GM19023 (cell line): ENCODE measurements at regions not wholly inside any gene's neighbourhood (a gene's known extent, or its start where the extent isn't known, plus 50 kb on each side); places are given as distances from the start of the nearest gene placed in this dataset.
"Not testable (repeated sequence)": the region's sequence is repeated elsewhere in the genome, so short reads cannot be mapped to it uniquely, and the experiment has no call there.

ENCODE experiments used
- ATAC-seq: cut with Tn5 transposase; IDR thresholded peaks from one replicate; pipeline ENCODE4 v1.9.1; 2021; ENCODE audit warnings: mild to moderate bottlenecking, moderate library complexity; ENCODE audit not compliant: unreplicated experiment

DNA sequence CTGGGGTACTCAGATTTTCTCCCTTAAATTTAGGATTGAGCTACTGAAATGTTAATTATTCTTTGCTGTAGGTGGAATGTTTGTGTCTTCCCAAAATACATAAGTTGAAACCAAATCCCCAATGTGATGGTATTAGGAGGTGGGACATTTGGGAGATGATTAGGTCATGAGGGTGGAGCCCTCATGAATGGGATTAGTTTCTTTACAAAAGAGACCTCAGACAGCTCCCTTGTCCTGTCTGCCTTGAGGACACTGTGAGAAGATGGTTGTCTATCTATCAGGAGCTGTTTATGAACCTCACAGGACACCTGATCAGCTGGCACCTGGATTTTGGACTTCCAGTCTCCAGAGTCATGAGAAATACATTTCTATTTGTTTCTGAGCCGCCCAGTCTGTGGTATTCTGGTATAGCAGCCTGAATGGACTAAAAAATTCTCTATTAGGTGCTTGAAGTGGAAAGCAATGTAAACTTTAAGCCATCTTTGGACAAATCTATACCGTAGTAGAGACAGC, 99.2 kb upstream of the UXS1 start:
- no peak for ATAC-seq

DNA sequence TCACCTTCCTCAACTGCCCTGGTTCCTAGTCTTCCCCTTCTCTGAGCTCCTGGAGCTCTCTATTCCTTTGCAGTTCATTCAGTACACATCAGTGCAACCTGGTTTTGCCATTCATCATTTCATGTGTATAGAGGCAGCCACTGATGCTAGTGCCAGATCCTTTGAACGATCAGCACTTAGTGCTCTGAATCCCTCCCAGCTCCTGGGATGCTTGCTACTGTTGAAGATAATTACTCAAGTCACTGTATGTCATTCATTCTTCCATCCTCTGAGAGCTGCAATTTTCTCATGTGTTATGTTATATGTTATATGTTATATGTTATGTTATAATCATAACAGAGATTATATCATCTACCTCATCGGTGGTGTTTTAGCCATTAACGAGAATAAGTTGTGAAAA, 98.5 kb upstream of the UXS1 start:
- ATAC-seq = no peak

DNA sequence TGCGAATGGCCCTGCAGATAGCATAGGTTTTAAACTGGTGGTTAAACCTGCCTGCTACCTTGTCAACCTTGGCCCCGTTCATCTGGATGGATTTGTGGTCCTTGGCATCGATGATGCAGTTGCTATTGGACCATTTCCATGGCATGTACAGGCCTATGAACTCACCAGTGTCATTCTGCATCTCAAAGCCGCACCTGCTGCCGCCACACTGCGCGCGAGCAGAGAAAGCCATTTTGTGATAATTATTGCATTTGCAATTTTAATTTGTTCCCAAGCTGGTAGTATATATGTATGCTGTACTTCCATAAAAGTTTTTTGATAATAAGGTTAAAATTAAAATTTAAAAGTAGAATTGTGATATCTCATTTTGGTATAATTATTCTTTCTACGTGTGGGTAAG, 94.8 kb upstream of the UXS1 start:
- ATAC-seq = no peak

DNA sequence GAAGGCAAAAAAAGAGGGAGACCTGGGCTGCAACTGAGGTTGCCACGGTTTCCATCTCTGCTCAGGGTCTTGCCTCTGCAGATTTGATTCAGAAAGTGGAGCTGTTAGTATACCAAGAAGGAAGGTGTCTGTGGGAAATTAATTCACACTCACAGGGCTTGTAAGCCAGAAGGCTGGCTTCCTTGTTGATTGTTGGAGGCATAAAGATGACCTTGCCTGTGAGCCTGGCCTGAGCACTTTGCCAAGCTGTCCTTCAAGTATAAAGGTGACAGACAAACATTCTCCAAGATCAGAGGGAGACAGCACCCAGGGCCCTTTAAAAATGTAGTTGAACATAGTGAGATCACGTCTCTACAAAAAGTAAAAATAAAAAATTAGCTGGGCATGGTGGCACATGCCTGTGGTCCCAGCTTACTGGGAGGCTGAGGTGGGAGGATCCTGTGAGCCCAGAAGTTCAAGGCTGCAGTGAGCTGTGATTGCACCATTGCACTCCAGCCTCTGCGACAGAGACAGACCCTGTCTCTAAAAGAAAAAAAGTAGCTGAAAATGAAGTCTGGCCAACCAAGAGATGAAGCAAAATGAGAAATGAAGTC, 91.2 kb upstream of the UXS1 start:
- no peak for ATAC-seq

DNA sequence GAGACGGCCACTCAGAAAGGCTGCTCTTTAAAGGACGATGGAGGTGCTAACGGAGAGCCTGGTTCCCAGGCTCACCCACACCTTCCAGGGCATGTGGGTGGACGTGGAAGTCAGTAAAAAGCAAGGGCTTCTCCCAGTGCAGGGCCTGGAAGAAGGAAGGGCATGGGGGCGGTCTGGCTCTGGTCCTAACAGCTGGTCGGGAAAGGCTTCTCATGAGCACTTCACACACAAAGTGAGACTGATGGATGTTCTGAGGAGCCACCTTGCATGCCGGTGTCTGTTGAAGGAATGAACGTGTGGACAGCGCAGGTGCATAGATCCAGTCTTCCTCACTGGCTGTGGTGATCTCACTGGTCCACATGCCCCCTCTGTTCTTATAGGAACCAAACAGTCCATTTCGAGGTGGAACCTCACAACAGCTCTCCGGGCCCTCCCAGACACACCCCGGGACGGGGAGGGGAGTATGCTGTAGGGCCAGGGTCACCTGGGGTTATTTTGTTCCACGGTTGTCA, 90.6 kb upstream of the UXS1 start:
- ATAC-seq = no peak

DNA sequence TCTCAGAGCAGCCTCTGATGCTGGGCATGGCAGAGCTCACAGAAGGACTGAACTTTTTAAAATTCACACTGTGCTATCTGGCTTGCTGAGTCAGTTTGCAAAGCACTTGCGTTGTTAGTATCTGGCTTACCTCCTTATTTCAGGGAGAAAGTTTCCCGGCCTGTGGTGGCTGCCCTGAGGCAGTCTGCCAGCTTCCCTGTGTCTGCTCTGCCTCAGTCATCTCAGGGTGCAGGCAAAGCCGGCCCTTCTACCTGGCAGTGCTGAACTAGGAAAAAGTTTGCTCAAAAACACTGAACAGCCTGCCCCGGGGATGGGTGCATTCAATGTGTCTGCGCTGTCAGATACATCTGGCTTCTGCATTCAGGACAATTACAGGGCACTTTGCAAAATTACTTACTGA, 90.2 kb upstream of the UXS1 start:
- no peak for ATAC-seq

GRCh38 chr2:106283228-106284152, 89.4 kb upstream of the UXS1 start:
- not testable (repeated sequence) for ATAC-seq

- ATAC-seq = no peak
Measured at GRCh38 chr2:106282462-106283170, 88.5 kb upstream of the UXS1 start.

DNA sequence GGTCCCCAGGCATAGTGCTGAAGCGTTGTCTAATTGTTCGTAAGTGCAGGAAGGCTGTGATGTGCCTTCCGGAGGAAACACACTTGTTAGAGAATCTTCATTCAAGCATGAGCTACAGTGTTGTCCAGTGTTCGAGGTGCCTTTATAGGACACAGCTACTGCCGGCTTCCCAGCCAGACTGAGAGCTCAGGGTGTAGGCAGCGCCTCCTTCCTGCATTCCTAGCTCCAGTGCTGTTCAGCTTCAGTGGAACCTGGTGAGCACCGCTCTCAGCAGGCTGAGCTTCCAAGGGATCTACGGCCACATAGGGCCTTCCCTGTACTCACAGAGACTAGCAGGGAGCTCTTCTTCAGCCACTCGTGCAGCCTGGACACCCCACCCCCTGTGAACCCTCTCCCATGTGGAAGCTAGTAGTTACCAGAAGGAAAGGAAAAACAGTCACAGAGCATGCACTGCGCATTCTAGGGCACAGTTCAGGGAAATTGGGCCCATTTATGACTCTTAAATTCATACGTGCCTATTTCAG, 87.9 kb upstream of the UXS1 start:
- ATAC-seq = not testable (repeated sequence)

DNA sequence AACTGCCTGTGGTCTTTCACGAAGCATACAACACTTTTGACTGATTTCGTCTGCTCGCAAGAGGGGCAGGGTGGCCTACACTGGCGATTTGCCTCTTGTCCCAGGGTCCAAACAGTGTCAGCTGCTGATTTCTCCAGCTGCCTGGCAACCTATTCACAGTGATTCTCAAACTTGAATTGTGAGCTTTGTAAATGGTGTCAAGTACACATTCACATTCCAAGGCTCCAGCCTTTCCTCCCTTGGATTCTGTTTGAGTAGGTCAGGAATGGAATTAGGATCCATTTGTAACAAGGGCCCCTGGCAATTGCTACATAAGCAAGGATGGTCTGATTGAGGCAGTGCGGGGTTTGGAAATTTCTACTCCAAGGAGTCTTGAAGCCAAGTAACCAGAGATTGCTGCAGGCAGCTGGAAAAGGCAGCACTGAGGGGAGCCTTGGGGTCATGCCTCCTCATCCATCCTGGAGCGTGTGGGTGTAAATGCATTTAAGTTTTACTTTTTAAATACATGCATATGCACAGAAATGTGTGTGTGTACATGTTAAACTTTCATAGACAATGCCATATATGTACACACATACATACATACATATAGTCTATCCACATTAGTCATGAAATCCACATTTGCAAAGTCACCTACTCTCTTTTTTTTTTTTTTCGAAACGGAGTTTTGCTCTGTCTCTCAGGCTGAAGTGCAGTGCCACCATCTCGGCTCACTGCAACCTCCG, 86.8 kb upstream of the UXS1 start:
- ATAC-seq = no peak

DNA sequence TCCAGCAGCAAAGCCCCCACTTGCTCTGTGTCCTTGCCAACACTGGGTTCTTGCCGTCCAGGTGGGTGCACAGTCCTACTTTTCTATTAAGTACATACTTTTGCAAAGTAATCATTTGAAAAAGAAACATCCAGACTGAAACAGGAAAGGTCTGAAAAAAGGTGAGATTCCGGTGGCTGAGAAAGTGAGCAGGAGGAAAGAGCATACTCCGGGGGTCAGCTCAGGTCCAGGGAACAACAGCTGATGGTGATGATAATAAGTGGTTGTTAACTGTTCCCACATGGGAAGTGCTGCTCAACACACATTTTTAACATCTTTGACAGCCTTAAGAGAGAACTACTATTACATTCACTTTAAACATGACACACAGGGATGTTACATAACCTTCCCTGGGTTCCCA, 86.1 kb upstream of the UXS1 start:
- ATAC-seq = no peak

DNA sequence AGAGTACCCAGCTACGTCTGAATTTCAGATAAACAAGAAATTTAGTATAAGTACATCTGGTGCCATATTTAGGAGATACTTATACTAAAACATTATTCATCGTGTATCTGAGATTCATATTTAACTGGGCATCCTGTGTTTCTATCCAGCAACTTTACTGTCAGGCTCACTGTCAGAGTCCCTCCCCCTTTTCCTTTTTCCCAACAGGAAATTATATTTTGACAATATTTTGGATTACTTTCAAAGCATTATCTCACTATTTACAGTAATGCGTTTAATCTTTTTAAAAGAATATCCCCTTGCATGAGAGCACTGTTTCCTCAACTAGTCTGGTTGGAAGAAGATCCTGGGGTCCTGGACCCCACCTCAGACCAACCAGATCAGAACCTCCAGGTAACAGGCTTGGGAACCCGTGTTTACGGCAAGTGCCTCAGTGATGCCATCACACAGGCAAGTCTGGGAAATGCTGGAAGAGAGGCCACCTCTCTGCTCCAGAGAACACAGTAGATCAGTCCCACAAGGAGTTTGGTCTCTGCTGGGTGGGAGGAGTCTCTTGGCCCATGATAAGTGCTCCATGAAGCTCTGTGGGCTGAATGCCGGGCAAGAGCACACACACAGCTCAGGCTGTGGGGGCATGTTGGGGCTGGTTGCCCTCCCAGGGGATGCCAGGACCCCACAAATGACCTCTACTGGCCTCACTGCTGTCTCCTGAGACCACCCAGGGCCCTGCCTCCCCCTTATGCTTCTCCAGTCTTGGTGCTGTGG, 84.2 kb upstream of the UXS1 start:
- no peak for ATAC-seq

GRCh38 chr2:106277426-106277825, 83.3 kb upstream of the UXS1 start:
- ATAC-seq = no peak

DNA sequence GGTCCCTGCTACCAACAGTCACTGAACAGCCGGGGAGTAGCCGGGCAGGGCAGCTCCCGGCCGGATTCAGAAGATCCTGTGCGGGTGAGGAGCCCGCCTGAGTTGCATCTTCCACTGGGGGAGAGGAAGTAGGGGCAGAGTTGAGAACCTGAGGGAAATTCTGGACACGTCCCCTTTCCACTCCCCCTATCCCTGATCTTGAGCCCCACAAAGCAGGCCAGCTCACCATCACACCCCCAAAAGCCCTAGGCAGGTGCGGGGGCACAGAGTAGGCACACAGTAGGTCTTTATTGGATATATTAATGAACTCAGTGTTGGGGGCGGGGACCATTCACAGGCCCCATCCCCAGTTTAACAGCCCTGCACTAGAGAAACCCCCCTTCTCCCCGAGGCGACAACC, 81.9 kb upstream of the UXS1 start:
- no peak for ATAC-seq

DNA sequence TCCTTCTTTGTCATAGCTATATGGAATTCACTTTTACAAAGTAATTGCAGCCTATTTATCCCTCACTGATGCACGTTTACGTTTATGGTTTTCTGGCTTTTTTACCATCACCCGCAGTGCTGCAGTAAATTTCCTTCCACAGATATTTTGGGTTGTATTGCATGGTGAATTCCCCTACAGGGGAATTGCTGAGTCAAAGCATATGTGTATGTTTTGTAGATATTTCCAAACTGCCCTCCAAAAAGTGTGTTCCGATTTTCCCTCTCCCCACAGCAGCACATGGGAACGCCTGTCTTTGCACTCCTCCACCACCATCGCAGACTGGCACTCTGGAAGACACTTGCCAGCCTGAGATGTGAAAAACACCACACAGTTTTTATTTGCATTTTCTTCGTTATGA, 80.6 kb upstream of the UXS1 start:
- no peak for ATAC-seq

- ATAC-seq = no peak
Measured at GRCh38 chr2:106272216-106272807, 78.2 kb upstream of the UXS1 start.

DNA sequence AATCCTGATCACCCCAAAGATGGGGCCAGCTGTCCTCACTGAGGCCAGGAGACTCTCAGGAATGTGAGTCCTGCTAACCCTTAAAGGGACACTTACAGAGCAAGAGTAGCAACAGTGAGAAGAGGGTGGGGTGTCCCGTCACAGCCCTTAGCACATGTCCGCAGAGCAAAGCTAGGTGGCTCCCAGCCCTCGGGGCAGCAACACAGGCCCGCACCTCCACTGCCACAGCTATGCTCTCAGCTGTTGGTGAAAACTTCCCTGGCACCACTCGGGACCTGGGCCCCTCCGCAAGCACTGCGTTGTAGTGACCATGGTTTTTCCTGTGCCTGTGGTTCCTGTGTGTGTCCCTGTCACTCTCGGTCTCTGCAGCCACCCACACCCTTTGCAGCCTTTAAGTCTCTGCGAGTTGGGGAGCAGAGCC, 76.4 kb upstream of the UXS1 start:
- ATAC-seq = no peak

DNA sequence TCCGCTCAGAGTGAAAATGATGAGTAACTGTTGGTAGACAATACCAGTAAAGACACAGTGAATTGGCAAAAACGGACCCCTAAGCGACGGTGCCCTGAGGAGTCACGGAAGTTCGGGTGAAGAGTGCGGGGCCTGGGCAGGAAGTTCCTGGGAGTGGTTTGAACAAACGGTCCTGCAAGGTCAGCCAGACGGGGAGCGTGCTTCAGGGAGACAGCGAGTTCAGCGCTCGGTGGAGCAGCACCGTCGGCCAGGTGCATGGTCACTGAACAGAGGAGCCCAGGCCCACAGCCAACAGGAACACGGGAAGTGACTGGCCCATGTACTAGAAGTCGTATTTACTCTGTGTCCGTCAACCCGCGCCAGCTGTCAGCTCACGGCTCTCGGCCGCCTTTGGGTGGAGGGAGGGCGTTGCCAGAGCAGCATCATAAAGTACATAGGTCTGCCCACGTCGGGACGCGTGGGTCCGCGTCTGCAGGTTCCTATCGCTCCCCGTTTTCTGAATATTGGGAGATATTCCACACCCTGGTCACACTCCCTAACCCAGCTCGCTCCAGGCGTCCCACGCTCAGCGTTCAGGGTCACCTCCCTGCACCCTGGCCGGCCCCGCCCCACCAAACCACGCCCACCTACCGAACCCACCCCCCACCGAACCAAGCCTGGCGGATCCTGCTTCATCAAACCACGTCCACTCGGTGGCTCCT, 75.6 kb upstream of the UXS1 start:
- ATAC-seq = peak; percentile 82

DNA sequence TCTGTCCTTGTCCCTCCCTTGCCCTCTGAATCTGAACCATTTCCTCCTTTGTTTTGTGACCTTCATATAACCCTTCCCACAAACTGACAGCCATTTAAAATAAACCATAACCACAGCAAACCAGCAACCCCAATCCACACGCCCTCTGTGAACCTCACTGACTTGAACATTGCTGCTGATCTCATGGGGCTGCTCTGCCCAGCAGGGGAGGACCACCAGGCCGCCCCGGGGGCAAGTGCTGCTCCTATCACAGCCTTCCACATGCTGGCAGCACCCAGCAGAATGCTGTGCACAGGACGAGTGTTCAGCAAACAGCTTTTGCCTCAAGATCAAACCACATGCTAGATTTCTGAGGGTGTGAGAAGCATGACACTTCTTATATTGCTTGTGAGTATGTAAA, 73.9 kb upstream of the UXS1 start:
- no peak for ATAC-seq
